Activated CD8-positive, alpha-beta T cell treated with anti-CD3 and anti-CD28 coated beads for 36 hours (primary cell): ENCODE measurements at regions not wholly inside any gene's neighbourhood (a gene's known extent, or its start where the extent isn't known, plus 50 kb on each side); places are given as distances from the start of the nearest gene placed in this dataset.

Experiments
- ATAC-seq: fragments of 200-7000 bp; cut with Tn5 transposase; one replicate; pipeline ENCODE4 v1.10.0; 2021; ENCODE audit warnings: mild to moderate bottlenecking, moderate library complexity
- CTCF ChIA-PET: fragments of 350-600 bp; sonication (Branson Sonifier 250); formaldehyde crosslinking; loops from one replicate; lab custom pipeline; 2021; ENCODE audit warnings: antibody characterized with exemption; lab: Charles Lee
- POLR2A ChIA-PET: fragments of 350-600 bp; sonication (Branson Sonifier 250); formaldehyde crosslinking; loops from one replicate; lab custom pipeline; 2021; ENCODE audit warnings: antibody characterized with exemption; lab: Charles Lee
- DNase-seq: peaks from one replicate; pipeline ENCODE4 v3.0.0-alpha.2; 2020
- H3K27ac Mint-ChIP-seq: one replicate; pipeline ENCODE4 v1.8.0; 2021; ENCODE audit warnings: mild to moderate bottlenecking, mixed read lengths
- H3K27me3 Mint-ChIP-seq: one replicate; pipeline ENCODE4 v1.8.0; 2021; ENCODE audit warnings: mixed read lengths
- H3K36me3 Mint-ChIP-seq: one replicate; pipeline ENCODE4 v1.8.0; 2021; ENCODE audit warnings: low read depth, mixed read lengths
- H3K4me1 Mint-ChIP-seq: one replicate; pipeline ENCODE4 v1.8.0; 2021; ENCODE audit warnings: low read depth, mixed read lengths
- H3K4me3 Mint-ChIP-seq: one replicate; pipeline ENCODE4 v1.8.0; 2021; ENCODE audit warnings: mild to moderate bottlenecking, moderate library complexity, mixed read lengths
- H3K9me3 Mint-ChIP-seq: one replicate; pipeline ENCODE4 v1.8.0; 2021; ENCODE audit warnings: mixed read lengths
- intact Hi-C: fragments of 100-400 bp; cut with micrococcal nuclease; formaldehyde crosslinking; loops from one replicate; pipeline ENCODE4 v1.10.0; 2022
- TF ChIP-seq, protein P1 (sequence below): fragments of 200-600 bp; IDR thresholded peaks from one replicate; pipeline ENCODE4 v1.8.0; 2022; ENCODE audit warnings: antibody characterized with exemption, mild to moderate bottlenecking

DNA sequence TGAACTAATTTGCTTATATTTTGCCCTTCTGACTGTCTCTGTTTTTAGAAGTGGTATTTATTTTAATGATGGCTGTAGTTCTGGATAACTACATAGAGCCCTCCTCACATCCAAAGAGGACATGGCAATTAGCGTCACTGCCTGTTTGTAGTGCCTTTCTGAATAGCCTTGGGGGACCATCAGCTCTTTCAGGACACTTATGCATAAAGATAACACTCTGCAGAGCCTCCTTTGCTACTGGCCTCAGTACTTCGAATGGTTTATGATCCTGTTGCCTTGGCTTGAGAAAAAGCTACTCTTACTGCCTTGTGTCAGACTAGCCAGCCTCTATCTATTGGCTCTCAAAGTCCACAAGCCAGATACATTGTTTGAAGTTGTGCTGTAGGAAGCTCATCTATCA is 105.4 kb upstream of the SPRED1 start:
- intact Hi-C loops: no loop called here
- H3K4me3 Mint-ChIP-seq: no peak overlapping the region
- POLR2A ChIA-PET: interaction anchor here (0.6 kb wide), 1 partner anchor 242 kb away, joined by 4 read pairs; no protein-coding TSS in a partner anchor

DNA sequence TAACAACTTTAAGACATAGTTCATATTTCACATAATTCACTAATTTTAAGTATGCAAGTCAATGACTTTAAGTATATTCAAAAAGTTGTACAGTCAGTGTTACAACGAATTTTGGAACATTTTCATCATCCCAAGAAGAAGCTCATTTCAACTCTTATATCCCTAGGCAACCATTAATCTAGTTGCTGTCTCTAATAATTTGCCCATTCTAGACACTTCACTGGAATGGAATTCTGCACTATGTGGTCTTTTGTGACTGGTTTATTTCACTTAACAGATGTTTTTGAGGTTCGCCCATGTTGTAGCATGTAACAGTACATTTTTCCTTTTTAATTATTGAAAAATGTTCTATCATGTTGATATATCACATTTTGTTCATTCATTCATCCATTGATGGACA is 104.2 kb upstream of the SPRED1 start:
- CTCF ChIA-PET: no interaction called here
- DNase-seq (no peak), ATAC-seq (no peak)
- Mint-ChIP-seq H3K27me3 (peaks cover 11% of the 10 kb centered on the region), H3K36me3 (no peaks in the 10 kb centered on the region), H3K9me3 (peaks cover 10% of the 10 kb centered on the region), H3K4me3 (no peak overlapping the region), H3K4me1 (no peaks in the 10 kb centered on the region), H3K27ac (no peak overlapping the region)
- POLR2A ChIA-PET: no interaction called here
- intact Hi-C loops: no loop called here
- TF ChIP-seq, protein P1, sequence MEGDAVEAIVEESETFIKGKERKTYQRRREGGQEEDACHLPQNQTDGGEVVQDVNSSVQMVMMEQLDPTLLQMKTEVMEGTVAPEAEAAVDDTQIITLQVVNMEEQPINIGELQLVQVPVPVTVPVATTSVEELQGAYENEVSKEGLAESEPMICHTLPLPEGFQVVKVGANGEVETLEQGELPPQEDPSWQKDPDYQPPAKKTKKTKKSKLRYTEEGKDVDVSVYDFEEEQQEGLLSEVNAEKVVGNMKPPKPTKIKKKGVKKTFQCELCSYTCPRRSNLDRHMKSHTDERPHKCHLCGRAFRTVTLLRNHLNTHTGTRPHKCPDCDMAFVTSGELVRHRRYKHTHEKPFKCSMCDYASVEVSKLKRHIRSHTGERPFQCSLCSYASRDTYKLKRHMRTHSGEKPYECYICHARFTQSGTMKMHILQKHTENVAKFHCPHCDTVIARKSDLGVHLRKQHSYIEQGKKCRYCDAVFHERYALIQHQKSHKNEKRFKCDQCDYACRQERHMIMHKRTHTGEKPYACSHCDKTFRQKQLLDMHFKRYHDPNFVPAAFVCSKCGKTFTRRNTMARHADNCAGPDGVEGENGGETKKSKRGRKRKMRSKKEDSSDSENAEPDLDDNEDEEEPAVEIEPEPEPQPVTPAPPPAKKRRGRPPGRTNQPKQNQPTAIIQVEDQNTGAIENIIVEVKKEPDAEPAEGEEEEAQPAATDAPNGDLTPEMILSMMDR: no peak

More for the DNA sequence above, 105.4 kb upstream of the SPRED1 start:
- ATAC-seq (no peak), DNase-seq (no peak)
- CTCF ChIA-PET: interaction anchor here (1.0 kb wide), 1 partner anchor 293 kb away, joined by 3 read pairs; no protein-coding TSS in a partner anchor
- Mint-ChIP-seq H3K27me3 (peaks cover 7% of the 10 kb centered on the region), H3K36me3 (no peaks in the 10 kb centered on the region), H3K9me3 (peaks cover 10% of the 10 kb centered on the region), H3K27ac (no peak overlapping the region), H3K4me1 (no peaks in the 10 kb centered on the region)
- TF ChIP-seq, protein P1: no peak

DNA sequence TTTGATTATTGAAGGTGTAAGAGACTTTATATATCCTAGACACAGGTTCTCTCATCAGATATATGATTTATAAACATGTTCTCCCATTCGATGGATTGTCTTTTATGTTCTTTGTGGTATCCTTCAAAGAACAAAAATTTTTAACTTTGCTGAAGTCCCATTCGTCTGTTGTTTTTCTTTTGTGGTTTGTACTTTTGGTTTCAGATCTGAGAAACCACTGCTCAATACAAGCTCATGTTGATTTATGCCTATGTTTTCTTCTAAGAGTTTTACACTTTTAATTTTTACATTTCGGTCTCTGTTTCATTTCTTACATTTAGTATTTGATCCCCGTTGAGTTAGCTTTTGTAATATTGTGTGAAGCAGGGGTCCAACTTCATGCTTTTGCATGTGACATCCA is 103.3 kb upstream of the SPRED1 start:
- H3K27me3 Mint-ChIP-seq: peaks cover 11% of the 10 kb centered on the region
- no peak for DNase-seq
- ATAC-seq: no peak
- intact Hi-C loops: no loop called here
- no peak overlapping the region for H3K4me3 Mint-ChIP-seq
- H3K9me3 Mint-ChIP-seq: peaks cover 10% of the 10 kb centered on the region
- no peaks in the 10 kb centered on the region for H3K4me1 Mint-ChIP-seq
- ChIA-PET POLR2A (no interaction called here), CTCF (no interaction called here)
- TF ChIP-seq, protein P1: no peak
- H3K27ac Mint-ChIP-seq: no peak overlapping the region
- no peaks in the 10 kb centered on the region for H3K36me3 Mint-ChIP-seq

DNA sequence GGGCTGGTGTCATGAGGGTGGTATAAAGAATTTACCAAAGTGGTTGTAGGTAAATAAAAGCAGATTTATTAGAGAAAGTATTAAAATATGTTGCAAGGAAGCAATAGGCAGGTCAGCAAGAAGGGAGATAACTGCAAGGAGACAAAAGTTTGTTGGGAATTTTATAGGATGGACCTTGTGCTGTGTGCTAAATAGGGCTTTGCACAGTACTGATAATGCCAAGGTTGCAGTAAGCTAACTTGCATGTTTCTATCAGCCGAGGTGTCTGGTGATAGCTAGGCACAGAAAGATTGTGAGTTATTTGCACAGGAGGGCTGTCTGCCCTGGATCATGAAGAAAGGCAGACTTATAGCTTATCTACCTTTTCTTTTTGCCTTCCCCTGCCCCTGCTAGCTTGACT is 102.5 kb upstream of the SPRED1 start:
- CTCF ChIA-PET: no interaction called here
- ATAC-seq (no peak), DNase-seq (no peak)
- no peak overlapping the region for H3K4me3 Mint-ChIP-seq
- intact Hi-C loops: no loop called here
- no peaks in the 10 kb centered on the region for H3K4me1 Mint-ChIP-seq
- POLR2A ChIA-PET: no interaction called here
- peaks cover 10% of the 10 kb centered on the region for H3K9me3 Mint-ChIP-seq
- no peak overlapping the region for H3K27ac Mint-ChIP-seq
- TF ChIP-seq, protein P1: no peak
- H3K27me3 Mint-ChIP-seq: peaks cover 11% of the 10 kb centered on the region
- no peaks in the 10 kb centered on the region for H3K36me3 Mint-ChIP-seq

DNA sequence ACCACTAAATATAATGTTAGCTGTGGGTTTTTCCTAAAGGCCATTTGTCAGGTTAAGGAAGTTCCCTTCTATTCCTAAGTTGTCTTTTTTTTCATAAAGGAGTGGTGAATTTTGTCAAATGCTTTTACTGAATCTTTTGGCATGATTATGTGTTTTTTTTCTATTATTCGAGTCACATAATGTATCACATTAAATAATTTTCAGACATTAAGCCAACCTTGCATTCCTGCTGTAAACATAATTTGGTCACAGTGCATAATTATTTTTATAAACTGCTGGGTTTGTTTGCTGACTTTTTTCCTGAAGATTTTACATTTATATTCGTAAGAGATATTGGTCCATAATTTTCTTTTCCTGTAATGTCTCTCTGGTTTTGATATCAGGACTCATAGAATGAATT is 101.8 kb upstream of the SPRED1 start:
- intact Hi-C loops: no loop called here
- Mint-ChIP-seq H3K36me3 (no peaks in the 10 kb centered on the region), H3K27me3 (peaks cover 11% of the 10 kb centered on the region), H3K4me1 (no peaks in the 10 kb centered on the region), H3K9me3 (peaks cover 10% of the 10 kb centered on the region), H3K4me3 (no peak overlapping the region), H3K27ac (no peak overlapping the region)
- POLR2A ChIA-PET: no interaction called here
- CTCF ChIA-PET: no interaction called here
- DNase-seq: no peak
- TF ChIP-seq, protein P1: no peak
- no peak for ATAC-seq
